Gastrocnemius medialis (tissue), 4 donors: ENCODE measurements at regions not wholly inside any gene's neighbourhood (a gene's known extent, or its start where the extent isn't known, plus 50 kb on each side); places are given as distances from the start of the nearest gene placed in this dataset.

Experiments
- ATAC-seq, 2 donors: fragments of 150-250 bp; one replicate each; pipeline ENCODE4 v1.9.1; 2016
- DNase-seq, 2 donors: peaks; one replicate each; pipeline ENCODE4 v3.0.0-alpha.2; 2019
- H3K27ac ChIP-seq, 4 donors: fragments of 200-600 bp; sonication (generic); 1 replicate in 1 of 4; 2 replicates in 3 of 4; pipeline ENCODE4 v1.5.1; 2016 to 2018; ENCODE audit warnings: mild to moderate bottlenecking in 2 of 4, moderate library complexity in 1 of 4
- H3K27me3 ChIP-seq, 3 donors: fragments of 200-600 bp; sonication (generic) in 2 of 3; 1 replicate in 1 of 3; 2 replicates in 2 of 3; pipeline versions ENCODE4 v1.5.1 to v1.6.0; 2016 to 2019; ENCODE audit warnings: mild to moderate bottlenecking in 1 of 3, moderate library complexity in 1 of 3
- H3K36me3 ChIP-seq, 2 donors: fragments of 200-600 bp; sonication (generic) in 1 of 2; one replicate each; pipeline ENCODE4 v1.5.1; 2017 to 2018
- H3K4me1 ChIP-seq, 2 donors: fragments of 200-600 bp; sonication (generic) in 1 of 2; one replicate each; pipeline ENCODE4 v1.5.1; 2016 to 2017; ENCODE audit warnings: mild to moderate bottlenecking in 2 of 2
- H3K4me3 ChIP-seq, 4 donors: fragments of 200-600 bp; sonication (generic) in 3 of 4; 1 replicate in 1 of 4; 2 replicates in 3 of 4; pipeline ENCODE4 v1.5.1; 2016 to 2019; ENCODE audit warnings: mild to moderate bottlenecking in 2 of 4
- H3K9me3 ChIP-seq, 3 donors: fragments of 200-600 bp; sonication (generic) in 2 of 3; 1 replicate in 1 of 3; 2 replicates in 2 of 3; pipeline ENCODE4 v1.5.1; 2016 to 2019
- CTCF ChIP-seq, 5 experiments: fragments of 450-650 bp in 3 of 5; fragments of 200-600 bp in 2 of 5; sonication (generic) in 2 of 5; IDR thresholded peaks in 4 of 5; conservative IDR thresholded peaks in 1 of 5; 1 replicate in 4 of 5; 2 replicates in 1 of 5; pipeline ENCODE4 v1.5.1; 2016 to 2019; ENCODE audit warnings: antibody characterized with exemption in 5 of 5, mild to moderate bottlenecking in 3 of 5, moderate library complexity in 3 of 5
- POLR2A ChIP-seq, 2 donors: fragments of 450-650 bp; IDR thresholded peaks; one replicate each; pipeline ENCODE4 v1.6.1; 2017; ENCODE audit warnings: antibody characterized with exemption in 2 of 2, mild to moderate bottlenecking in 2 of 2, moderate library complexity in 2 of 2
- in situ Hi-C, 4 donors: fragments of 200-750 bp; cut with MboI; loops; one replicate each; pipeline versions ENCODE4 v1.15.0 to v1.8.0; 2017; ENCODE audit warnings: low sequenced_read_pairs in 4 of 4
- intact Hi-C: fragments of 100-400 bp; cut with DNase I; formaldehyde crosslinking; loops from one replicate; pipeline ENCODE4 v1.15.1; 2023; ENCODE audit warnings: low total_unique reads

DNA sequence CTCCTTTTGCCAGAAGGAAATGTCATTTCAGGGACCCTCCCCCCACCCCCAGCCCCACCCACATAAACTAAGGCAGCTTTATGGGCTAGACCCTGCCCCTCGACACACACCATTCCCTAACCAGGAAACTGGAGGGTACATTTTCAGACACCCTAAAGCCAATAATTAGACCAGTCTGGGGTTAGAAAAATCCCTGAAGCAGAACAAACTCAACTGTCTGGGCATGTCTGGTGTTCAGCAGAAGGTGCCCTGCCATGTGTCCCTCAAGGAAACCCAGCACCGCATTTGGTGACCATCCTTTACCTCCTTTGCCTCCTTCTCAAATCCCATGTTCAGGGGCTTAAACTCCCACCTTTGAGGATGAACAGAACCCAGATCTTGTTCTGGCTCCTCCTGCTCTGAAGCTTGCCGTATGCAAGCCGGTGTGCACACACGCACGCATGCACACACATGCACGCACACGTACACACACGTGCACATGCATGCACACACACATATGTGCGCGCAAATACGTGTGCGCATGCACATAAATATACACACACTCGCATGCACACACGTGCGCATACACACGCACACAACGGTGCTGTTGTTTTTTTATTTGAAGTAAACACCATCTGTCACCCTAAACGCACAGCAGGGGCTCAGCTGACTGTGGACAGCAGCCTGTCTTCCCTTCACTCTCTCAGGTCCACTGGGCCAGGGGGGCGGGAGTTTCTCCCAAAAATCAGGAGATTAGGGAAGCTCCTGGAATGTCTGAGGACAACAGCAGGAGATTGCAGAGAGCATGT lies 156.8 kb upstream of the TNRC6C start:
- ATAC-seq (no peak), DNase-seq (no peak)
- H3K27ac ChIP-seq = no peak overlapping the region
- no peaks in the 10 kb centered on the region for H3K9me3 ChIP-seq
- peaks cover 0 to 5% of the 10 kb centered on the region in 2 donors for H3K4me1 ChIP-seq
- TF ChIP-seq CTCF (IDR thresholded peaks at IDR 0.05 in 4 of 5, conservative IDR thresholded peaks at IDR 0.05 in 1 of 5) = no peak
- no peak for TF ChIP-seq POLR2A (IDR thresholded peaks at IDR 0.05)
- intact Hi-C loops (no loop called here), in situ Hi-C loops (no loop called here)
- no peaks in the 10 kb centered on the region for H3K36me3 ChIP-seq
- no peaks in the 10 kb centered on the region for H3K27me3 ChIP-seq
- no peak overlapping the region for H3K4me3 ChIP-seq

- DNase-seq (no peak), ATAC-seq (no peak)
- Histone ChIP-seq H3K9me3 (no peaks in the 10 kb centered on the region), H3K4me3 (no peak overlapping the region), H3K4me1 (peaks cover 0 to 5% of the 10 kb centered on the region in 2 donors), H3K36me3 (no peaks in the 10 kb centered on the region), H3K27ac (no peak overlapping the region), H3K27me3 (no peaks in the 10 kb centered on the region)
- TF ChIP-seq POLR2A (IDR thresholded peaks at IDR 0.05) (no peak), CTCF (IDR thresholded peaks at IDR 0.05 in 4 of 5, conservative IDR thresholded peaks at IDR 0.05 in 1 of 5) (no peak)
- in situ Hi-C loops (no loop called here), intact Hi-C loops (no loop called here)
Measured at GRCh38 chr17:77802333-77802615, 156.2 kb upstream of the TNRC6C start.

DNA sequence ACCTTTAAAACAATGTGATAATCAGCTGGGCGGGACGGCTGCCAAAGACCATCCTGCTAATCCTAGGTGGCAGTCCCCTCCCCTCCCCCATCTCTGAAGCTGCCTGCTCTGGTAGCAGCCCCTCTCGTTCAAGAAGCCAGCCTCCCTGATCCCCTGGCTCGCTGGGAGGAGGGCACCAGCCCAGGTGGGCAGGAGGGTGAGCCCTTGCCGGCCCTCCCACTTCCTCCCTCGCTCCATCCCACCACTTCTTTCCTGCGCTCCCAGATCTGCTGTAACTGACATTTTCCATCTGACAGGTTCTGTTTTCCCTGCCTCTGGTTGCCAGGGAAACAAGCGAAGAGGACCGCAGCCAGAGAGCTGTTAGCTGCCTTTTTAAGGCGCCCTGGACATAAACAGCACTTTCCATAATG lies 155.7 kb upstream of the TNRC6C start:
- H3K9me3 ChIP-seq = no peaks in the 10 kb centered on the region
- no peak overlapping the region for H3K4me3 ChIP-seq
- H3K4me1 ChIP-seq = peaks cover 0 to 5% of the 10 kb centered on the region in 2 donors
- no peaks in the 10 kb centered on the region for H3K36me3 ChIP-seq
- in situ Hi-C loops = no loop called here
- intact Hi-C loops = no loop called here
- H3K27me3 ChIP-seq = no peaks in the 10 kb centered on the region
- H3K27ac ChIP-seq = no peak overlapping the region
- DNase-seq = no peak
- ATAC-seq = no peak
- TF ChIP-seq POLR2A (IDR thresholded peaks at IDR 0.05) = no peak
- no peak for TF ChIP-seq CTCF (IDR thresholded peaks at IDR 0.05 in 4 of 5, conservative IDR thresholded peaks at IDR 0.05 in 1 of 5)

GRCh38 chr17:77803726-77804125 lies 154.8 kb upstream of the TNRC6C start:
- DNase-seq (no peak), ATAC-seq (no peak)
- no peak overlapping the region for H3K27ac ChIP-seq
- TF ChIP-seq CTCF (IDR thresholded peaks at IDR 0.05 in 4 of 5, conservative IDR thresholded peaks at IDR 0.05 in 1 of 5) = no peak
- no peak for TF ChIP-seq POLR2A (IDR thresholded peaks at IDR 0.05)
- no peaks in the 10 kb centered on the region for H3K9me3 ChIP-seq
- no peaks in the 10 kb centered on the region for H3K27me3 ChIP-seq
- peaks cover 0 to 5% of the 10 kb centered on the region in 2 donors for H3K4me1 ChIP-seq
- intact Hi-C loops = no loop called here
- in situ Hi-C loops = no loop called here
- no peak overlapping the region for H3K4me3 ChIP-seq
- H3K36me3 ChIP-seq = no peaks in the 10 kb centered on the region
